Caco-2 (cell line): ENCODE measurements at regions not wholly inside any gene's neighbourhood (a gene's known extent, or its start where the extent isn't known, plus 50 kb on each side); places are given as distances from the start of the nearest gene placed in this dataset.

Experiments
- BruUV-seq: library from RNA; stranded (reverse); fragments of 400-500 nt; replicated peaks from 2 replicates; lab custom pipeline; 2021; lab: Mats Ljungman, UMichigan
- CTCF ChIA-PET: fragments of 300-600 bp; sonication (Branson Sonifier 250); formaldehyde crosslinking; loops from one replicate; lab custom pipeline; 2022; ENCODE audit warnings: antibody characterized with exemption; lab: Charles Lee
- POLR2A ChIA-PET: fragments of 300-600 bp; sonication (Branson Sonifier 250); formaldehyde crosslinking; loops from one replicate; lab custom pipeline; 2022; ENCODE audit warnings: antibody characterized with exemption; lab: Charles Lee
- DNase-seq, 2 experiments: peaks; one replicate each; pipeline versions ENCODE4 v3.0.0 to v3.0.0-alpha.2; 2020 to 2022
- H3K27me3 ChIP-seq: replicated peaks from 2 replicates; pipeline ENCODE4 v1.6.0; 2011; ENCODE audit warnings: low read length; ENCODE audit not compliant: control insufficient read depth, insufficient read depth
- H3K36me3 ChIP-seq: 2 replicates; pipeline ENCODE4 v1.5.1; 2011; ENCODE audit warnings: low read length; ENCODE audit not compliant: control insufficient read depth, insufficient read depth
- H3K4me1 ChIP-seq: fragments of 250-450 bp; sonication (Bioruptor Pico); 2 replicates; pipeline ENCODE4 v1.5.1; 2020; ENCODE audit warnings: mild to moderate bottlenecking
- H3K4me3 ChIP-seq: 2 replicates; pipeline ENCODE4 v1.5.1; 2011; ENCODE audit warnings: low read depth, mild to moderate bottlenecking, control low read depth, low read length
- H3K9me3 ChIP-seq: fragments of 250-450 bp; sonication (Bioruptor Pico); 2 replicates; pipeline ENCODE4 v1.5.1; 2020; ENCODE audit warnings: mild to moderate bottlenecking, moderate library complexity
- H3K27ac Mint-ChIP-seq: one replicate; pipeline ENCODE4 v1.8.0; 2022; ENCODE audit warnings: mixed read lengths; ENCODE audit not compliant: unreplicated experiment
- H3K27me3 Mint-ChIP-seq: one replicate; pipeline ENCODE4 v1.8.0; 2022; ENCODE audit warnings: mixed read lengths; ENCODE audit not compliant: insufficient read depth, unreplicated experiment
- H3K36me3 Mint-ChIP-seq: one replicate; pipeline ENCODE4 v1.8.0; 2022; ENCODE audit warnings: mild to moderate bottlenecking, mixed read lengths; ENCODE audit not compliant: insufficient read depth, unreplicated experiment
- H3K4me1 Mint-ChIP-seq: one replicate; pipeline ENCODE4 v1.8.0; 2022; ENCODE audit warnings: low read depth, mixed read lengths; ENCODE audit not compliant: unreplicated experiment
- H3K4me3 Mint-ChIP-seq: one replicate; pipeline ENCODE4 v1.8.0; 2022; ENCODE audit warnings: mild to moderate bottlenecking, moderate library complexity, mixed read lengths; ENCODE audit not compliant: unreplicated experiment
- H3K9me3 Mint-ChIP-seq: one replicate; pipeline ENCODE4 v1.8.0; 2022; ENCODE audit warnings: mixed read lengths; ENCODE audit not compliant: unreplicated experiment
- CTCF ChIP-seq, 2 experiments: fragments of 200-600 bp in 1 of 2; IDR thresholded peaks; 1 replicate in 1 of 2; 2 replicates in 1 of 2; pipeline versions ENCODE4 v1.5.1 to v1.8.0; 2011 to 2022; ENCODE audit warnings: antibody characterized with exemption in 1 of 2, control low read depth in 1 of 2, inconsistent platforms in 1 of 2, low read depth in 1 of 2, low read length in 1 of 2, mild to moderate bottlenecking in 1 of 2, moderate library complexity in 1 of 2; ENCODE audit not compliant: insufficient read depth in 1 of 2, severe bottlenecking in 1 of 2, unreplicated experiment in 1 of 2
- intact Hi-C: fragments of 100-400 bp; cut with micrococcal nuclease; formaldehyde crosslinking; loops from one replicate; pipeline ENCODE4 v1.10.0; 2022; ENCODE audit not compliant: unreplicated experiment

GRCh38 chr1:96649301-96649700, 72.3 kb upstream of the PTBP2 start:
- POLR2A ChIA-PET, result no interaction called here
- Histone ChIP-seq H3K9me3 (no peaks in the 10 kb centered on the region), H3K4me3 (no peak overlapping the region), H3K36me3 (no peaks in the 10 kb centered on the region), H3K27me3 (no peaks in the 10 kb centered on the region), H3K4me1 (no peaks in the 10 kb centered on the region)
- no TSS peak for BruUV-seq
- H3K9me3 Mint-ChIP-seq, result peaks cover 9% of the 10 kb centered on the region
- no peak for TF ChIP-seq CTCF (IDR thresholded peaks at IDR 0.05; ENCODE audit: insufficient read depth in 1 of 2, low read depth in 1 of 2, low read length in 1 of 2, severe bottlenecking in 1 of 2, unreplicated experiment in 1 of 2)
- H3K4me3 Mint-ChIP-seq, result no peak overlapping the region
- CTCF ChIA-PET, result no interaction called here
- H3K27ac Mint-ChIP-seq, result no peak overlapping the region
- intact Hi-C loops, result no loop called here
- no peak for DNase-seq
- H3K36me3 Mint-ChIP-seq, result no peaks in the 10 kb centered on the region
- H3K4me1 Mint-ChIP-seq, result no peaks in the 10 kb centered on the region
- no peaks in the 10 kb centered on the region for H3K27me3 Mint-ChIP-seq

DNA sequence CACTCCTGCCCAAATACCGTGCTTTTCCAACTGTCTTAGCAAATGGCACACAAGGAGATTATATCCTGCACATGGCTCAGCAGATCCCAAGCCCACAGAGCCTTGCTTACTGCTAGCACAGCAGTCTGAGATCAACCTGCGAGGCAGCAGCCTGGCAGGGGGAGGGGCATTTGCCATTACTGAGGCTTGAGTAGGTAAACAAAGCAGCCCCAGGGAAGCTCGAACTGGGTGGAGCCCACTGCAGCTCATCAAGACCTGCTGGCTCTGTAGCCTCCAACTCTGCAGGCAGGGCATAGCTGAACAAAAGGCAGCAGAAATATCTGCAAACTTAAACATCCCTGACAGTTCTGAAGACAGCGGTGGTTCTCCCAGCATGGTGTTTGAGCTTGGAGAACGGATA, 70.1 kb upstream of the PTBP2 start:
- Histone ChIP-seq H3K4me3 (no peak overlapping the region), H3K9me3 (no peaks in the 10 kb centered on the region), H3K36me3 (no peaks in the 10 kb centered on the region), H3K27me3 (no peaks in the 10 kb centered on the region), H3K4me1 (no peaks in the 10 kb centered on the region)
- no peak for DNase-seq
- Mint-ChIP-seq H3K4me1 (no peaks in the 10 kb centered on the region), H3K27ac (no peak overlapping the region), H3K9me3 (peaks cover 9% of the 10 kb centered on the region), H3K36me3 (no peaks in the 10 kb centered on the region), H3K4me3 (no peak overlapping the region), H3K27me3 (no peaks in the 10 kb centered on the region)
- no peak for TF ChIP-seq CTCF (IDR thresholded peaks at IDR 0.05; ENCODE audit: insufficient read depth in 1 of 2, low read depth in 1 of 2, low read length in 1 of 2, severe bottlenecking in 1 of 2, unreplicated experiment in 1 of 2)
- BruUV-seq, result no TSS peak
- POLR2A ChIA-PET, result no interaction called here
- intact Hi-C loops, result no loop called here
- CTCF ChIA-PET, result no interaction called here

- no peaks in the 10 kb centered on the region for H3K4me1 ChIP-seq
- TF ChIP-seq CTCF (IDR thresholded peaks at IDR 0.05; ENCODE audit: insufficient read depth in 1 of 2, low read depth in 1 of 2, low read length in 1 of 2, severe bottlenecking in 1 of 2, unreplicated experiment in 1 of 2), result no peak
- intact Hi-C loops, result no loop called here
- Mint-ChIP-seq H3K27me3 (no peaks in the 10 kb centered on the region), H3K9me3 (peaks cover 8% of the 10 kb centered on the region), H3K36me3 (no peaks in the 10 kb centered on the region), H3K4me3 (no peak overlapping the region), H3K4me1 (no peaks in the 10 kb centered on the region), H3K27ac (no peak overlapping the region)
- DNase-seq, result no peak
- ChIA-PET CTCF (no interaction called here), POLR2A (no interaction called here)
- no peaks in the 10 kb centered on the region for H3K36me3 ChIP-seq
- no peak overlapping the region for H3K4me3 ChIP-seq
- H3K27me3 ChIP-seq, result no peaks in the 10 kb centered on the region
- H3K9me3 ChIP-seq, result no peaks in the 10 kb centered on the region
- no TSS peak for BruUV-seq
These were observed 61.5 kb upstream of the PTBP2 start for GRCh38 chr1:96660051-96660450.
